ENCODE measurements at regions not wholly inside any gene's neighbourhood (a gene's known extent, or its start where the extent isn't known, plus 50 kb on each side); places are given as distances from the start of the nearest gene placed in this dataset.

DNA sequence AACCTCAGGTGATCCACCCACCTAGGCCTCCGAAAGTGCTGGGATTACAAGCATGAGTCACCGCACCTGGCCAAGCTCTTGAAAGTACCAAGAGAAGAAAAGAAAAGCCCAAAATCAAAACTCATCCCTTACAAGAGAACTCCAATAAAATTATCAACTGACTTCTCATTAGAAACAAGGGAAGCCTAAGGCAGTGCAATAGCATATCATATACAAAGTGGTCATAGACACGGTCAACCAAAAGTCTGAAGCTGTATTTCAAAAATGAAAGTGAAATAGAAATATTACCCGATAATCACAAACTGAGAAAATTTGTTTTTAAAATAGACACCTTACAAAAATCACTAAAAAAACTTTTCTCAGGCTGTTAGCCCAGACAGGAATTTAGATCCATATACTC is 1321.1 kb upstream of the GJE1 start:
- Histone ChIP-seq H3K9me3 (no peaks in the 10 kb centered on the region), H3K27ac (no peak overlapping the region), H3K27me3 (no peaks in the 10 kb centered on the region), H3K4me1 (no peaks in the 10 kb centered on the region), H3K4me3 (no peak overlapping the region), H3K36me3 (no peaks in the 10 kb centered on the region)
- TF ChIP-seq, protein P1, sequence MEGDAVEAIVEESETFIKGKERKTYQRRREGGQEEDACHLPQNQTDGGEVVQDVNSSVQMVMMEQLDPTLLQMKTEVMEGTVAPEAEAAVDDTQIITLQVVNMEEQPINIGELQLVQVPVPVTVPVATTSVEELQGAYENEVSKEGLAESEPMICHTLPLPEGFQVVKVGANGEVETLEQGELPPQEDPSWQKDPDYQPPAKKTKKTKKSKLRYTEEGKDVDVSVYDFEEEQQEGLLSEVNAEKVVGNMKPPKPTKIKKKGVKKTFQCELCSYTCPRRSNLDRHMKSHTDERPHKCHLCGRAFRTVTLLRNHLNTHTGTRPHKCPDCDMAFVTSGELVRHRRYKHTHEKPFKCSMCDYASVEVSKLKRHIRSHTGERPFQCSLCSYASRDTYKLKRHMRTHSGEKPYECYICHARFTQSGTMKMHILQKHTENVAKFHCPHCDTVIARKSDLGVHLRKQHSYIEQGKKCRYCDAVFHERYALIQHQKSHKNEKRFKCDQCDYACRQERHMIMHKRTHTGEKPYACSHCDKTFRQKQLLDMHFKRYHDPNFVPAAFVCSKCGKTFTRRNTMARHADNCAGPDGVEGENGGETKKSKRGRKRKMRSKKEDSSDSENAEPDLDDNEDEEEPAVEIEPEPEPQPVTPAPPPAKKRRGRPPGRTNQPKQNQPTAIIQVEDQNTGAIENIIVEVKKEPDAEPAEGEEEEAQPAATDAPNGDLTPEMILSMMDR (IDR thresholded peaks at IDR 0.05) = no peak
- TF ChIP-seq EP300 (IDR thresholded peaks at IDR 0.05) (no peak), POLR2AphosphoS5 (IDR thresholded peaks at IDR 0.05) (no peak), POLR2A (IDR thresholded peaks at IDR 0.05) (no peak)
- 98 to 100% methylated on average over 4 of the region's 4 CpGs for WGBS, 2 donors (ENCODE audit: low coverage in 1 of 2)
- ATAC-seq = no peak

DNA sequence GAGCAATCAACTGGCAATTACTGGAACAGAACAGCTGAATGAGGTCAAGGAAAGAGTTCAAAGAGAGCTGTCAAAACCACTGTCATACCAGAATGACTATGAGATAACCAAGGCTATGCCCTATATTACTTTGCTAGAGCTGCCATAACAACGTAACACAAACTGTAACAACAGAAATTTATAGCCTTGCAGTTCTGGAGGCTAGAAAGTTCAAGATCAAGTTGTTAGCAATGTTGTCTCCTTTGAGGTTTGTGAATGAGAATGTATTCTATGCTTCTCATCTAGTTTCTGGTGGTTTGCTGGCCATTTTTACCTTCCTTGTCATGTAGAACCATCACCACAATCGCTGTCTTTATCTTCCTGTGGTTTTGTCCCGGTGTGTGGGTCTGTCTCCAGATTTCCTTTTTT is 1323.0 kb upstream of the GJE1 start:
- H3K4me1 ChIP-seq = no peaks in the 10 kb centered on the region
- H3K4me3 ChIP-seq = no peak overlapping the region
- no peaks in the 10 kb centered on the region for H3K9me3 ChIP-seq
- TF ChIP-seq POLR2AphosphoS5 (IDR thresholded peaks at IDR 0.05) (no peak), EP300 (IDR thresholded peaks at IDR 0.05) (no peak), POLR2A (IDR thresholded peaks at IDR 0.05) (no peak)
- TF ChIP-seq, protein P1 (IDR thresholded peaks at IDR 0.05) = no peak
- H3K27me3 ChIP-seq = no peaks in the 10 kb centered on the region
- H3K36me3 ChIP-seq = no peaks in the 10 kb centered on the region
- ATAC-seq = no peak
- H3K27ac ChIP-seq = no peak overlapping the region
- WGBS, 2 donors (ENCODE audit: low coverage in 1 of 2) = 69 to 90% methylated on average over 3 of the region's 3 CpGs

GRCh38 chr6:140806431-140806830 is 1326.3 kb upstream of the GJE1 start:
- no peak overlapping the region for H3K4me3 ChIP-seq
- 71 to 100% methylated on average over 1 of the region's 1 CpG for WGBS, 2 donors (ENCODE audit: low coverage in 1 of 2)
- no peaks in the 10 kb centered on the region for H3K4me1 ChIP-seq
- no peak for ATAC-seq
- no peaks in the 10 kb centered on the region for H3K9me3 ChIP-seq
- no peak for TF ChIP-seq POLR2AphosphoS5 (IDR thresholded peaks at IDR 0.05)
- H3K36me3 ChIP-seq = no peaks in the 10 kb centered on the region
- H3K27ac ChIP-seq = no peak overlapping the region
- H3K27me3 ChIP-seq = no peaks in the 10 kb centered on the region

DNA sequence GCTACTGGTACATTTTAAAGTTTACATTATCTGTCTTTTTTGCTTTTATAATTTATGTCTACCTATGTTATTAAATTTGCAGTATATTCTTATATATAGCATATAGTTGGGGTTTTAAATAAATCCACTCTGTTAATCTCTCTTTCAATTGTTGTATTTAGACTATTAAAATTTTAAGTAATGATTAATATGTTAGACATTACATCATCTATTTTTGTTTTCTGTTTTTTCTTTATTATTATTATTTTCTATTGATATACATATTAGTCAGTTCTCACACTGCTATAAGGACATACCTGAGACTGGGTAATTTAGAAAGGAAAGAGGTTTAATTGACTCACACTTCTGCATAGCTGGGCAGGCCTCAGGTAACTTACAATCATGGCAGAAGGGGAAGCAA is 1338.2 kb upstream of the GJE1 start:
- Histone ChIP-seq H3K27ac (no peak overlapping the region), H3K27me3 (no peaks in the 10 kb centered on the region), H3K4me3 (no peak overlapping the region), H3K4me1 (no peaks in the 10 kb centered on the region), H3K9me3 (no peaks in the 10 kb centered on the region), H3K36me3 (no peaks in the 10 kb centered on the region)
- TF ChIP-seq, protein P1 (IDR thresholded peaks at IDR 0.05) = no peak
- no peak for TF ChIP-seq POLR2A (IDR thresholded peaks at IDR 0.05)
- no peak for TF ChIP-seq POLR2AphosphoS5 (IDR thresholded peaks at IDR 0.05)
- no peak for TF ChIP-seq EP300 (IDR thresholded peaks at IDR 0.05)
- ATAC-seq = no peak

DNA sequence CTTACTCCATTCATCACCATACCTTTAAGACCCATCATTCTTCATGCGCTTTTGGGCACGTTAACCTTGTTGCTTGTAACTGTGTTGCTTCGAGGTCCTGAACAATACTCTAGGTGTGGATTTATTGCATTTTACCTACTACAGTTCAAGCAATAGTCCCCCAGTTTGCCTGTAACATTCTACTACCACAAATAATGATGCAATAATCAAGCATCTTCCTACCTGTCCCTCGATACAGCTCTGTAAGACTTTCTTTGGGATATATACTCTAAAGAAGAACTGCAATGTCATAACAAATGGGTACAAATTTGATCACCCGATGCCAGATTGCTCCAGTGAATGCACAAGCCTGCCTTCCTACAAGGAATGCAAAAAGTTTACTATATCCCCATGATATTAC is 1342.6 kb upstream of the GJE1 start:
- Histone ChIP-seq H3K27ac (no peak overlapping the region), H3K4me3 (no peak overlapping the region), H3K36me3 (no peaks in the 10 kb centered on the region), H3K9me3 (no peaks in the 10 kb centered on the region), H3K4me1 (no peaks in the 10 kb centered on the region), H3K27me3 (no peaks in the 10 kb centered on the region)
- 98 to 100% methylated on average over 5 of the region's 5 CpGs for WGBS, 2 donors (ENCODE audit: low coverage in 1 of 2)
- no peak for TF ChIP-seq EP300 (IDR thresholded peaks at IDR 0.05)
- TF ChIP-seq POLR2A (IDR thresholded peaks at IDR 0.05) = no peak
- no peak for TF ChIP-seq POLR2AphosphoS5 (IDR thresholded peaks at IDR 0.05)
- TF ChIP-seq, protein P1 (IDR thresholded peaks at IDR 0.05) = no peak
- no peak for ATAC-seq

DNA sequence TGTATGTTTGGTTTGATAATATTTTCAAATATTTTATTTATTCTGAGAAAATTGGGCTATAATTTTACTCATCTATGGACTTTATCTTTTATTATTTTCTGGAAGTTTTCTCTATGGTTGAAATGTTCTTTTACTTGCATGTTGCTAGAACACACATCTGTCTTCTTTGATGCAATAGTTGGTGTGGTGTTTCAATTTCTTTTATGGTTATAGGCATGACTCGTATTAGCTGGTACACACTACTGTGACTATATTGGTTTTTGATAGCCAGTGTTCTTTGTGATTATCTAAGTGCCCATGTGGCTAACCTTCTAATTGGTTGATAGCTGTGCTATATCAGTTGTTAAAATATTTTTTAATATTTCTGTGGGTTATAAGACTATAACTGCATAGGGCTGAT is 1343.3 kb upstream of the GJE1 start:
- WGBS, 2 donors (ENCODE audit: low coverage in 1 of 2) = 92 to 100% methylated on average over 1 of the region's 1 CpG
- Histone ChIP-seq H3K4me1 (no peaks in the 10 kb centered on the region), H3K36me3 (no peaks in the 10 kb centered on the region), H3K27ac (no peak overlapping the region), H3K9me3 (no peaks in the 10 kb centered on the region), H3K4me3 (no peak overlapping the region), H3K27me3 (no peaks in the 10 kb centered on the region)
- TF ChIP-seq, protein P1 (IDR thresholded peaks at IDR 0.05) = no peak
- TF ChIP-seq POLR2A (IDR thresholded peaks at IDR 0.05) (no peak), POLR2AphosphoS5 (IDR thresholded peaks at IDR 0.05) (no peak), EP300 (IDR thresholded peaks at IDR 0.05) (no peak)
- ATAC-seq = no peak
